HG03432 (cell line): ENCODE measurements at regions not wholly inside any gene's neighbourhood (a gene's known extent, or its start where the extent isn't known, plus 50 kb on each side); places are given as distances from the start of the nearest gene placed in this dataset.
A peak's percentile ranks its signal among the peaks of the same experiment; 100 is the strongest.
"Not testable (repeated sequence)": the region's sequence is repeated elsewhere in the genome, so short reads cannot be mapped to it uniquely, and the experiment has no call there.

ENCODE experiments used
- ATAC-seq: cut with Tn5 transposase; IDR thresholded peaks from one replicate; pipeline ENCODE4 v1.9.1; 2021; ENCODE audit warnings: mild to moderate bottlenecking, moderate library complexity; ENCODE audit not compliant: unreplicated experiment

DNA sequence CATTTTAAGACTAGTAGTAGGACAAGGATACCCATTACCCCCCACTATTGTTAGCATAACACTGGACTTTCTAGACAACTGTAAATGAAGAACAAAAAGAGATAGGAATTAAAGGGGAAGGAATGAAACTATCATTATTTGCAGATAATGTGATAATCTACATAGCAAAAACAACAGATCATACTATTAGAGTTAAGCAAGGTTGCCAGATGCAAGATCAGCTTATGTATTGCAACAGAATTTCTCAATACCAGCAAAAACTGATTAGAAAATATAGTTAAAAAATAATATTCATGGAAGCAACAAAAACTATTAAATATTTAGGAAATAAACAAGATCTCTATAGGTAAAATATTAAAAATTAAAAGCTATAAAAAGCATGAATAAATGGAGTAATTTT lies 194.4 kb upstream of the SPRED2 start:
- ATAC-seq, result no peak

DNA sequence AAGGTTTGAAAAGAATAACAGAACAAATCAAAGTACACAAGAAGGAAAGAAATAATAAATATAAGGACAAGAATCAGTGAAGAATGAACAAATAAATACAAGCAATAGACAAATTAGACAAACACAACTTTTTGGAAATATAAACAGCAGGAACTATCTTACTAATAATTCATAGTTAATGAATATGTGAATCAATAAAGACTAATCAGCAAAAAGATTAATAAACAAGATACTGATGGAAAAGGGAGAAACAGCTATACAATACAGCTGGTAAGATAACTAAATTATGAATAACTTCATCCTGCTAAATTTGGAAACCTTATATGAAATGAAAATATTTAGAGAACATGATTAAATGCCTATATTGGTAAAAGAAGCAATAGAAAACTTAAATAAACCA lies 193.6 kb upstream of the SPRED2 start:
- ATAC-seq, result no peak

GRCh38 chr2:65622951-65623535 lies 190.6 kb upstream of the SPRED2 start:
- no peak for ATAC-seq

DNA sequence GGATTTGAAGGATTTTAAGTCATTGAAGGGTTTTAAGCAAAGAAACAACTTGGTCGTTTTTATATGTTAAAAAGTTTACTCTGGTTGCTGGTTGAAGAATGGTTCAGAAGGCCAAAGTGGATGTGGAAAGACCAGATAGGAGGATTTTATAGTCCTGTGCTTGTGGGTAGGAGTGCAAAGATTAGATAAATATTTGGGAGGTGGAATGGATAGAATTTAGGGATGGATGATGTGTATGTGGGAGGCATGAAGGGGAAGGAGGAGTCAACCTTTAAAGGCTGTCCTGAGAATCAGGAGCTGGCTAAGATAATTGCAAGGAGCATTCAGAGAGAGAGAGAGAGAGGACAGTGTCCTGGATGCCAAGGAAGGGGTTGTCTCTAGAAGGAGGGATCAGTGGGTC lies 190.1 kb upstream of the SPRED2 start:
- no peak for ATAC-seq

- ATAC-seq, result no peak
Measured at GRCh38 chr2:65620524-65620923, 188.1 kb upstream of the SPRED2 start.

DNA sequence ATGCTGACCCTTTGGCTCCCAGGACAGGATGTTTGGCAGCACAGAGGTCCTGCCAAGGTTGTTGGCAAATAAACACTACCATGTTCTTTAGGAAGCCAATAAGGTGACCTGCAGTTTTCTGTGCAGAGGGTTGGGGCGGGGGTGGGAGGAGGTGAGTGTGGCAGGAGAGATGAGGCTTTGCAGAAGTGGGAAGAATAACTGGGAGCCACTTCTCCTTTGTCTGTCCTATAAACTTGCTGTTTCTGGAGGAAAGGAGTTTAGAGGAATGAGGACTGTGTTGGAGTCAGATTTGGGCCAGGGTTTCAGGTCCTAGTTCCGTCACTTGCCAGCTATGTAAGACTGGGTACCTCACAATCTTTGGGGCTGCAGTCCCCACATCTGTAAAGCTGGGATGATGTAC lies 187.6 kb upstream of the SPRED2 start:
- no peak for ATAC-seq

DNA sequence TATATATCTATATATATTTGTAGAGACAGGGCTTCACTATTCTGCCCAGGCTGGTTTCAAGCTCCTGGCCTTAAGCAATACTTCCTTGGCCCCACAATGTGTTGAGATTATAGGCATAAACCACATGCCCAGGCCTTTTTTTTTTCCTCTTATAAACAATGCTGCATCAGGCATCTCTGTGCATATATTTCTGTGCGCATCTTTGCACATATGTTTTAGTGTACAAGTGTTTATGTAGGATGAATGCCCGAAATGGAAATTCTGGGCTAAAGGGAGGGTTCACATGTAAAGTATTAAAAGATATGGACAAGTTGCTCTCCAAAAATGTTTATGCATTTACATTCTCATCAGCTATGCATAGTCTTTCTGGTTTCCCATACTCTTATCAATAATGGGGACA lies 183.2 kb upstream of the SPRED2 start:
- no peak for ATAC-seq

GRCh38 chr2:65613968-65614555 lies 181.7 kb upstream of the SPRED2 start:
- ATAC-seq, result no peak

DNA sequence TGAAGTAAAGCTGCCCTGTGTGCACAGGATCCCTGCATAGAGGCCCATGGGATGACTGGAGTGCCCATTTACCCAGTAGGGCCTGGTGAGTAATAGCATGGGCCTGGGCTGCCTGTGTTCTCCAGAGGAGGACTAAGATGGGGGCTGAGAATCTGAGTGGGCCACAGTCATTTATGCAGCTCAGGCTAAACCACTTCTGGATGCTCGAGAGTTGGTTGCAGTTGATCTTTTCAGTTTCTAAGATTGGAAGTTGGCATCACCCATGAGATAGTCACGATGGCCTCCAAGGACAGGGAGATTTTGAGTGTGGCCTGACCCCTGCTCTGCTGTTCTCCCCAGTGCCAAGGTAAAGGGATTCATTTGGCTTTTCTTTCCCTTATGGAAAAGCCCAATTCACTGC lies 179.1 kb upstream of the SPRED2 start:
- no peak for ATAC-seq

GRCh38 chr2:65608916-65609315 lies 176.5 kb upstream of the SPRED2 start:
- no peak for ATAC-seq

- no peak for ATAC-seq
Measured at GRCh38 chr2:65608466-65608865, 176.1 kb upstream of the SPRED2 start.

DNA sequence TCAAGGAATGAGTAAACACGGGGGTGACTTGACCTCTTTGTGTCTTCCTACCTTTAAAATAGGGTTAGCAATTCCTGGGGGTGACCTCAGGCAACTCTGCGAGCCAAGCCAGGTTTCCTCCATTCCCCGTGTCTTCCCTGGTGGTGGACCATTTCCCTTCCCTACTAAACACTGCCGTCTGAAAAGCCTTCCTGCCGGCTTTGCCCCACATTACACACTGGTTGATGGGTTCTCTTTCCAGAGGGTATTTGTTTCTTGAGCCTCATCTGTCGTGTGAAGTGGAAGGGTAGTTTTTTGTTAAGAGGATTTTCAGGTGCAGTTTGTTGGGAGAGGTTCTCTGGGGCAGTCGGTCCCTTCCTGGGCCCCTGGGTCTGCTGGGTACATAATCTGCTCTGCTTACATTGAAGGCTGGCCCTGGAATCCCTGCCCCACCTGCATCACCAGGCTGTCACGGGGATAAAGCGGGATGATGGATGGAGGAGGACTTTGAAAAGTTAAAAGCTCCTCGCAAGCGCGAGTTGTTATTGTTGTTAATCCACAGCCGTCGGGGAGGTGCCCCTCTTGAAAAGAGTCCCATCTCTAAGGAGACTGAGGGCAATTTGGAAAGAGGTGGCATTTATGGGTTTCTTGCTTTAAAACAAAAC lies 175.4 kb upstream of the SPRED2 start:
- no peak for ATAC-seq

DNA sequence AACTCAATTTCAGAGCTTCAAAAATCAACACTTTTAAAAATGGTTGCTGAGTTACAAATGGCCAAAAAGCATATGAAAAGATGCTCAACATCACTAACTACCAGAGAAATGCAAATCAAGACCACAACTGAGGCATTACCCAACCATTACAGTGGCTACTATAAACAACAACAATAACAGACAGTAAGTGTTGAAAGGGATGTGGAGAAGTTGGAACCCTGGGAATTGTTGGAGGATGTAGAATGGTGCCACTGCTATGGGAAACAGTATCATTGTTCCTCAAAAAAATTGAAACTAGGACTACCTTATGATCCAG lies 173.3 kb upstream of the SPRED2 start:
- ATAC-seq, result peak; percentile 34

DNA sequence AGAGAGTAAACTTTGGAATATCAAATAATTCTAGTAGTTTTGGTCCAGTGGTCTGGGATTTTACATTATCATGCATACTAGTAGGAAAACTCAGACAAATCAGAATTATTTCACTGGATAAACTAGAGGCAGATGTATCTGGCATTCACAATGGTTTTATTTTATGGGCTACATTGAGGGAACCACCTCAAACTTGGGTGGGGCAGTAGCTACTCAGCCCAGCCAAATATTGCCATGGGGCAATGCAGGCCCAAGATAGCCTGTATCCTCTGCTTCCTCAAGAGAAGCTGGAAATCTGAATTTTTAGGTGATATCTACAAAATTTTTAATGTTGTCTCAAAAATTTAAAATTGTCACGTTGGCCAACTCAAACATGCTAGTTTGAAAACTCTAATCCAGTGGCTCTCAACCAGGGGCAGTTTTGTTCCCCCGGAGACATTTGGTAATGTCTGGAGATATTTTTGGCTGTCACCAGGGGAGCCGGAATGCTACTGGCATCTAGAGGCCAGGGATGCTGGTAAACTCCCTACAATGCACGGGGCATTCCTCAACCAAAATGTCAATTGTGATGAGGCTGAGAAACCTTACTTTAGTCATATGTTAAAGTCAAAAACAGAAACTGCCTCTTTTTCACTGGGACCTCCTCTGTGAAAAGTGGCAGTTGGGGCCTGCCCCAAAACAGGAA lies 172.8 kb upstream of the SPRED2 start:
- ATAC-seq, result peak; percentile 22

- no peak for ATAC-seq
Measured at GRCh38 chr2:65604246-65604645, 171.8 kb upstream of the SPRED2 start.

- no peak for ATAC-seq
Measured at GRCh38 chr2:65602603-65603235, 170.3 kb upstream of the SPRED2 start.

GRCh38 chr2:65600871-65601270 lies 168.5 kb upstream of the SPRED2 start:
- not testable (repeated sequence) for ATAC-seq

DNA sequence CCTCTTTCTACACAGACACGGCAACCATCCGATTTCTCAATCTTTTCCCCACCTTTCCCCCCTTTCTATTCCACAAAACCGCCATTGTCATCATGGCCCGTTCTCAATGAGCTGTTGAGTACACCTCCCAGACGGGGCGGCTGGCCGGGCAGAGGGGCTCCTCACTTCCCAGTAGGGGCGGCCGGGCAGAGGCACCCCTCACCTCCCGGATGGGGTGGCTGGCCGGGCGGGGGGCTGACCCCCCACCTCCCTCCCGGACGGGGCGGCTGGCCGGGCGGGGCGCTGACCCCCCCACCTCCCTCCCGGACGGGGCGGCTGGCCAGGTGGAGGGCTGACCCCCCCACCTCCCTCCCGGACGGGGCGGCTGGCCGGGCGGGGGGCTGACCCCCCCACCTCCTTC lies 168.0 kb upstream of the SPRED2 start:
- ATAC-seq, result not testable (repeated sequence)

- no peak for ATAC-seq
Measured at GRCh38 chr2:65599693-65600092, 167.3 kb upstream of the SPRED2 start.

DNA sequence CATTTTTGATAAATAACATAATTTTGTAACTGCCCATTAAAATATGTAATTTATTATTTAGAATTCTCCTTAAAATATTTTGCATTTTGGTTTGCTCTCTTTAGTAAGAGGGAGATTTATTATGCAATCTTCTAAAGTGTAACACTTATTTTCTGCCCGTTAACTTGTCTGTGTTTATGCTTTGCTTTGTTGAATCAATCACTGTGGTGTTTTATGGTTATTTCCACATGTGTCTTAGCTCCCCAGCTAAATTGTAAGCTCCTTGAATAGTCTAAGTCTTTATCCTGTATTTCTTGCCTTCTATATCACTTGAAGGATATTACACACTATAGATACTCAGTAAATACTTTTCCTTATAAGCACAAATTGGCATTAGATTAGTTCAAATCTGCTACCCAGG lies 166.6 kb upstream of the SPRED2 start:
- ATAC-seq, result no peak

GRCh38 chr2:65598264-65598663 lies 165.9 kb upstream of the SPRED2 start:
- no peak for ATAC-seq

GRCh38 chr2:65595630-65596029 lies 163.2 kb upstream of the SPRED2 start:
- no peak for ATAC-seq
